Superior temporal gyrus (tissue), 1 donor: ENCODE measurements at regions not wholly inside any gene's neighbourhood (a gene's known extent, or its start where the extent isn't known, plus 50 kb on each side); places are given as distances from the start of the nearest gene placed in this dataset.

Experiments
- DNase-seq: peaks from one replicate; pipeline ENCODE4 v3.0.0-alpha.2; 2016; ENCODE audit errors: extremely low spot score

- DNase-seq: no peak
Observed at GRCh38 chr2:19809206-19809605, 92.6 kb downstream of the TTC32 start.

GRCh38 chr2:19807866-19808265, 93.9 kb downstream of the TTC32 start:
- no peak for DNase-seq

DNA sequence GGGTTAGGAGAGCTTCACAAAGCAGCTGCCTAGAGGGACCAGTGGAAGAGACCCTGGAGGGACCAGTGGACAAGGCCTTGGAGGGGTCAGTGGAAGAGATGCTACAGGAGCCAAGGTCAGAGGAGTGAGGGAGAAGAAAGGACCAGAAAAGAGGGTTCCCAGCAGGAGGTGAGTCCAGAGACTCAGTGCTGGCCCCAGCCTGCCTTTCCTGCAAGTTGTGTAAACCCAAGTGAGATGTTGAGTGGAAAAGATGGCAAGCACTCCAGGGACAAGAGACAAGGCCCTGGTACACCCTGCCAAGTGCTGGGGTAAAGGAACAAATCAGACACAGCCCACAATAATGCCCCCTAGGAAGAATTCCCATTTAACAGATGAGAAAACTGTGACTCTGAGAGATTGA, 94.4 kb downstream of the TTC32 start:
- DNase-seq: no peak

DNA sequence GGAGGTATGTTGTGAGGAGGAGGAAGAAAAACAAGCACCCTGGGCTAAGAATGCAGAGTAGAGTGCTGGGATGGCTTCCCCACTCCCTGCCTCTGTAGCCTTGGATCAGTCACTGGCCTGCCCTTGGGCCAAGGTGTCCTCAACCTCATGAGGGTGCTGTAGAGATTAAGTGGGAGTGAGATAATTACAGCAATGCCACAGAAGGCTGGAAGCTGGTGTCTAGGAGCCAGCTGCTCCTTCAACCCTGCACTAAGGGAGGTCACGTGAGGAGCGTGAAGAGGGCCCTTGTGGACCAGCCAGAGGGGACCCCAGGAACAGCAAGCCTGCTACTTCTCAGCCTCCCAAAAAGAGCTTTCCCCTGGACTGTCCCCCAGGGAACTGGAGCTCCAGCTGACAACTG, 95.2 kb downstream of the TTC32 start:
- no peak for DNase-seq

- no peak for DNase-seq
Observed at GRCh38 chr2:19806131-19806530, 95.7 kb downstream of the TTC32 start.

- no peak for DNase-seq
Observed at GRCh38 chr2:19805266-19805665, 96.5 kb downstream of the TTC32 start.

DNA sequence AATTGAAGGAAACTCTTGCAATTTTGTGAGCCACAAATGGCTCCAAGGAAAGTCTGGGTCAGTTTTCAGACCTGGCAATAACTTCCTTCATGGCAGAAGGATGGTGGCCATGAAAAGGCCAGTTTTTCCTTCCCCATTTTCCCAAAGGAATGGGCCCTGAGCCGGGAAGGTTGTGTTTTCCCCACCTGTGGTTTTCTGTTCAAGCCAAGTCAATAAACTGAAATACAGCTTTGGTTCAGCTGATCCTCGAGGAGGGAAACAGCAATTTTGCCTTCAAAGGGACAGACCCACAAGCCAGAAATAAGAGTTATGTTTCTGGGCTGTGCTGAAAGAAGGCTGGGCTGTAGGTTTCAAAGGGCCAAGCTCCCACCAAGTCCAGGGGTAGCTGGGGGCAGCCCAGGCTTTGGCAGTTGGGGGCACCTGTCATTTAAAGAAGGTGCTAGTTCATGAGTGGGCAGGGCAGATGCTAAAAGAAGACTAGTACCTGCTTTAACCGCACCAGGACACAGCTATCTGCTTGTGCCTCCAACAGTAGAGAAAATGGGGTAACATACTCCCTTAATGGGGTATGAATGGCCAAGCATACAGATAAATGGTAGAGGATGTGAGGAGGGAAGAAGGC, 97.0 kb downstream of the TTC32 start:
- no peak for DNase-seq

DNA sequence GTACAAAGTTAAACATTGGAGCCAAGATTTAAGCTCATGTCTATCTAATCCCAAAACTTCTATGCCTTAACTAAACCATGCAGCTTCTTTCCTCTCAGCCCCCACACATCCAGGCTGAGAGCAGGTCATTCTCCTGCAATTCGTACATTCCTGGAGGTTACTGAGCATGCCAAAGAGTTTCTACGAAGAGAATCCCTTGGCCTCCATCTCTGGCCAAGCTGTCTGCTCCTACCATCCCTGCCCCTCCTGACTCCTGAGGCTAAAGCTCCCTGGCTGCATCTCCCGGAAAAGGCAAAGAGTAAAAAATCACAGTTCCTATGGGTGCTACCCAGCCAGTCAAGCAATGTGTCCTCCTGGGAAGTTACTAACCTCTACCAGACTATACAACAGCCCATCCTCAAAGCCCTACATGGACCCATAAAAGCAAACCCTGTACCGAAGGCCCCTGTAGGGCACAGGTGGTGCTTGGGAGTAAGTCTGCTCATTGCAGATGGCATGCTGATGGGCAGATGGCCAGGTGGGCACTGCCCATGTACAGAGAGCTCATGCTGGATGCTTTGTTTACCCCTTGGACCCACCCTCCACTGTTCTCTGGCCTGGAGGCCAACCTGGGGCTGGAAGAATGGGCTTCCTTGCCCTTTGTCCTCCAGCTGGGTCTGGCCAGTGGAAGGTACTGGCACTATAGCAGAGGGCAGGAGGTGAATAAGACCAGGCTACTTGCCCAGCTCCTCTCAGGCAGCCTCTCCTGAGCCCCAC, 99.5 kb downstream of the TTC32 start:
- no peak for DNase-seq

GRCh38 chr2:19801367-19802080, 100.3 kb downstream of the TTC32 start:
- no peak for DNase-seq

- DNase-seq: no peak
Observed at GRCh38 chr2:19800796-19801195, 101.0 kb downstream of the TTC32 start.

GRCh38 chr2:19799881-19800780, 101.7 kb downstream of the TTC32 start:
- DNase-seq: no peak

- DNase-seq: no peak
Observed at GRCh38 chr2:19797871-19798270, 103.9 kb downstream of the TTC32 start.

- DNase-seq: no peak
Observed at GRCh38 chr2:19797243-19797810, 104.5 kb downstream of the TTC32 start.

DNA sequence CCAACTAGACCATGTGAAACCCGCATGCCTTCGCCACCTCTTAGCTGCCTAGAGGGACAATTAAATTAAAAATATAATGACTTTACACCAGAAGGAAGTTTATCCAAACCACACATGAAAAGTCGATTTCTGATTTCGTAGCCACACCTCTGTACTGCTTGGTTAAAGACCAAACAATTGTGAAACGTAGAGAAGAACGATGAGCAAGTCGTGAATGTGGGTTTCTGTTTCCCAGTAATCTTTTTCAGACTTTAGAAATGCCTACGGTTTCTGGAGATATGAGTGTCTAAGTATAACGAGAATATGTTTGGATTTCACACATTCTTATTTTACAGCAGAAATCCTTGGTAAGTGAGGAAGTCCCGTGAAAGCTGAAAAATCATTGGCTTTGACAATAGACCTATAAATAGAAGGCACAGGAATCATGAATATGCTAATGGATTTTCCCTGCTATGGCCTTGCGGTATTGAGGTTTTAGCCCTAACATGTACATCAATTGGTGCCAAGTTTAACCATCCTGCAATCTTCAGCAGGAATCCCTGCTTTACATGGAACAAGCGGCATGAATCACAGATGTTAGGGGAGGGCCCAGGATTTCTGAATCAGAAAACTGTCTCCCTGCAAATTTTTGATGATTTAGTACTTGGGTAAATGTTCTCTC, 105.6 kb downstream of the TTC32 start:
- DNase-seq: peak; percentile 52

GRCh38 chr2:19793132-19793750, 108.5 kb downstream of the TTC32 start:
- no peak for DNase-seq

DNA sequence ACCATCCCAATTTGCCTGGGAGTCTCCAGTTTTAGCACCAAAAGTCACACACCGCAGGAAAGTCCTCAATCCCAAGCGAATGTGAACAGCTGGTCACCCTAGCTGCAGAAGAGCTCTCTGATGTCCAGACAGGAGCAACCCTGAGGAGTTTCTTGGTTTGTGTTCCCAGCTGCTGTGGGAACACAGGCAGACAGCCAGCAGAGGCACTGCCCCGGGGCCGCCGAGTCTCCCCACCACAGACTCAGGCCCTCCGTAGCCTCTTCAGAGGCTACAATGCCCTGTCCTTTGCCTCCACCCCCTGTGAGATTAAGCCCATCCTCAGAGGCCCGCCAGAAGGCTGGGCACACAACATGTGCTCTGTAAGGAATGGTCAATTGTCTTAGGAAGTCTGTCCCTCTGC, 111.5 kb downstream of the TTC32 start:
- no peak for DNase-seq

DNA sequence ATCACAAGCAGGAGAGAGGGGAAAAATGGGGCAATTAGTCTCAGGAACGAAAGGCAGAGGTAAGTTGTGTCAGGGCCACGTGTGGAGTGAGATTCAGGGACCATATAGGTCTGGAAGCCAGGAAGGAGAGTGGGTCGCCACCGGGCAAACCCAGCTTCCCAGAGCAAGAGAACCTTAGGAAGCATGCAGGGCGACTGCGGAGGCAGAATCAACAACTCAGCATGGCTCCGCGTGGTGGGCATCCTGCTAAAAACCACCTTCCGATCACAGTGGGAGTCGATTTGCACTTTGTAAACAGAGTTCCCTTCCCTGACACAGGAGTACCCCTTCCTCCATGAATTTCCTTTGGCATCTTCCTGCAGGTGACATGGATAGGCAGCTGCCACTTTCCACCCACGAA, 114.6 kb downstream of the TTC32 start:
- no peak for DNase-seq

DNA sequence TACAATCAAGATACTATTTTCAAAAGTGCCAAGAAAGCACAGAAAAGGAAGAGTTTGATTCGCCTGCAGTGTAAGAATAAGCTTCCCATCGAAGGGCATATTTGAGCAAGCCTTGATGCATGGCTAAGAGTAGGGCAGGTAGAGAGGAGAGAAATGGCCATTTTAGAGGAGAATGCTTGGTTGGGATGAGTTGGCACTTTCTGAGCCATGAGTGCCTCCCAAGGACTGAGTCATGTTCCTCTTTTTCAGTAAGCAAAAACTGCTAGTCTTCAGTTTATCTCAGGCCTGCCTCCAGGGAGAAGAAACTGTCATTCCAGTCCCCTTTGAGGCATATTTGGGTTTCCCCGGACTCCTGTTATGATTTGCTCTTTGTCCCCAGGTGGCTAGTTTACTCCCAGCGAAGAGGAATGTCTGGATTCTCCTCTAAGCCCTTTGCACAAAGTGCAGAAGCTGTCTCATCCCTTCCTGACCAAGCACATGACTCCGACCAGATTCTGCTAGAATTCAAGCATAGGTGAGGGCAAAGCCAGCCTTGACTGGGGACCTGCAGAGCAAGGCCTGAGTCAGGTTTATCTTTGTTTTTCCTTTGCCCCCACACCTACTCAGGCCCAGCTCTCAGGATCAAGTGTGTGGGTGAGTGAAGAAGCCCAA, 115.2 kb downstream of the TTC32 start:
- no peak for DNase-seq

GRCh38 chr2:19785867-19786266, 115.9 kb downstream of the TTC32 start:
- DNase-seq: no peak

GRCh38 chr2:19785447-19785846, 116.3 kb downstream of the TTC32 start:
- DNase-seq: no peak
